T-helper 1 cell treated with Interleukin-12 subunit alpha and Interleukin-12 subunit beta and Interleukin-4 antibody, amounts not matched to agents 30 μg/mL and 1 μg/mL, for 36 hours (primary cell): ENCODE measurements at regions not wholly inside any gene's neighbourhood (a gene's known extent, or its start where the extent isn't known, plus 50 kb on each side); places are given as distances from the start of the nearest gene placed in this dataset.

Experiments
- H3K27ac Mint-ChIP-seq: one replicate; pipeline ENCODE4 v1.8.0; 2021; ENCODE audit warnings: mild to moderate bottlenecking, mixed read lengths
- H3K27me3 Mint-ChIP-seq: one replicate; pipeline ENCODE4 v1.8.0; 2021; ENCODE audit warnings: low read depth, mixed read lengths
- H3K36me3 Mint-ChIP-seq: one replicate; pipeline ENCODE4 v1.8.0; 2021; ENCODE audit warnings: low read depth, mixed read lengths
- H3K4me1 Mint-ChIP-seq: one replicate; pipeline ENCODE4 v1.8.0; 2021; ENCODE audit warnings: low read depth, mixed read lengths
- H3K4me3 Mint-ChIP-seq: one replicate; pipeline ENCODE4 v1.8.0; 2021; ENCODE audit warnings: mild to moderate bottlenecking, moderate library complexity, mixed read lengths
- H3K9me3 Mint-ChIP-seq: one replicate; pipeline ENCODE4 v1.8.0; 2021; ENCODE audit warnings: mixed read lengths

GRCh38 chr20:60804918-60805630 is 447.0 kb upstream of the CDH4 start:
- Mint-ChIP-seq H3K27me3 (no peaks in the 10 kb centered on the region), H3K27ac (no peak overlapping the region), H3K9me3 (peaks cover 4% of the 10 kb centered on the region), H3K4me3 (no peak overlapping the region), H3K4me1 (no peaks in the 10 kb centered on the region), H3K36me3 (no peaks in the 10 kb centered on the region)

- Mint-ChIP-seq H3K4me3 (no peak overlapping the region), H3K9me3 (no peaks in the 10 kb centered on the region), H3K36me3 (no peaks in the 10 kb centered on the region), H3K27ac (no peak overlapping the region), H3K27me3 (no peaks in the 10 kb centered on the region), H3K4me1 (no peaks in the 10 kb centered on the region)
Observed at GRCh38 chr20:60806354-60806753, 445.7 kb upstream of the CDH4 start.

- Mint-ChIP-seq H3K36me3 (no peaks in the 10 kb centered on the region), H3K27me3 (no peaks in the 10 kb centered on the region), H3K27ac (no peak overlapping the region), H3K4me1 (no peaks in the 10 kb centered on the region), H3K9me3 (no peaks in the 10 kb centered on the region), H3K4me3 (no peak overlapping the region)
Observed at GRCh38 chr20:60806824-60807223, 445.2 kb upstream of the CDH4 start.

GRCh38 chr20:60808003-60808672 is 443.9 kb upstream of the CDH4 start:
- no peaks in the 10 kb centered on the region for H3K9me3 Mint-ChIP-seq

GRCh38 chr20:60808701-60809100 is 443.4 kb upstream of the CDH4 start:
- Mint-ChIP-seq H3K27me3 (no peaks in the 10 kb centered on the region), H3K36me3 (no peaks in the 10 kb centered on the region), H3K4me1 (no peaks in the 10 kb centered on the region), H3K27ac (no peak overlapping the region), H3K9me3 (no peaks in the 10 kb centered on the region), H3K4me3 (no peak overlapping the region)

More at GRCh38 chr20:60808003-60808672, 443.9 kb upstream of the CDH4 start:
- no peaks in the 10 kb centered on the region for H3K27me3 Mint-ChIP-seq
- H3K27ac Mint-ChIP-seq = no peak overlapping the region
- no peaks in the 10 kb centered on the region for H3K4me1 Mint-ChIP-seq
- no peaks in the 10 kb centered on the region for H3K36me3 Mint-ChIP-seq
- no peak overlapping the region for H3K4me3 Mint-ChIP-seq

- no peaks in the 10 kb centered on the region for H3K4me1 Mint-ChIP-seq
- H3K36me3 Mint-ChIP-seq = no peaks in the 10 kb centered on the region
- H3K9me3 Mint-ChIP-seq = no peaks in the 10 kb centered on the region
- H3K4me3 Mint-ChIP-seq = no peak overlapping the region
- no peak overlapping the region for H3K27ac Mint-ChIP-seq
- H3K27me3 Mint-ChIP-seq = no peaks in the 10 kb centered on the region
Observed at GRCh38 chr20:60810561-60810960, 441.5 kb upstream of the CDH4 start.

- Mint-ChIP-seq H3K27me3 (no peaks in the 10 kb centered on the region), H3K36me3 (no peaks in the 10 kb centered on the region), H3K27ac (no peak overlapping the region), H3K4me1 (no peaks in the 10 kb centered on the region), H3K4me3 (no peak overlapping the region), H3K9me3 (peaks cover 11% of the 10 kb centered on the region)
Observed at GRCh38 chr20:60812561-60812960, 439.5 kb upstream of the CDH4 start.

GRCh38 chr20:60813066-60813465 is 439.0 kb upstream of the CDH4 start:
- H3K36me3 Mint-ChIP-seq = no peaks in the 10 kb centered on the region
- H3K27ac Mint-ChIP-seq = no peak overlapping the region
- peaks cover 12% of the 10 kb centered on the region for H3K9me3 Mint-ChIP-seq
- no peak overlapping the region for H3K4me3 Mint-ChIP-seq
- H3K4me1 Mint-ChIP-seq = no peaks in the 10 kb centered on the region
- no peaks in the 10 kb centered on the region for H3K27me3 Mint-ChIP-seq

GRCh38 chr20:60815656-60816055 is 436.4 kb upstream of the CDH4 start:
- H3K27ac Mint-ChIP-seq = no peak overlapping the region
- no peaks in the 10 kb centered on the region for H3K27me3 Mint-ChIP-seq
- peaks cover 2% of the 10 kb centered on the region for H3K4me1 Mint-ChIP-seq
- H3K36me3 Mint-ChIP-seq = no peaks in the 10 kb centered on the region
- no peak overlapping the region for H3K4me3 Mint-ChIP-seq
- H3K9me3 Mint-ChIP-seq = peaks cover 15% of the 10 kb centered on the region

- no peak overlapping the region for H3K4me3 Mint-ChIP-seq
- peaks cover 15% of the 10 kb centered on the region for H3K9me3 Mint-ChIP-seq
- H3K4me1 Mint-ChIP-seq = peaks cover 4% of the 10 kb centered on the region
- no peaks in the 10 kb centered on the region for H3K36me3 Mint-ChIP-seq
- no peak overlapping the region for H3K27ac Mint-ChIP-seq
- H3K27me3 Mint-ChIP-seq = no peaks in the 10 kb centered on the region
Observed at GRCh38 chr20:60816901-60817300, 435.2 kb upstream of the CDH4 start.

- Mint-ChIP-seq H3K9me3 (peaks cover 15% of the 10 kb centered on the region), H3K4me3 (no peak overlapping the region), H3K4me1 (peaks cover 4% of the 10 kb centered on the region), H3K27me3 (no peaks in the 10 kb centered on the region), H3K27ac (no peak overlapping the region), H3K36me3 (no peaks in the 10 kb centered on the region)
Observed at GRCh38 chr20:60817891-60818290, 434.2 kb upstream of the CDH4 start.

GRCh38 chr20:60819511-60819910 is 432.6 kb upstream of the CDH4 start:
- no peaks in the 10 kb centered on the region for H3K27me3 Mint-ChIP-seq
- H3K9me3 Mint-ChIP-seq = peaks cover 15% of the 10 kb centered on the region
- no peak overlapping the region for H3K4me3 Mint-ChIP-seq

GRCh38 chr20:60820149-60820548 is 431.9 kb upstream of the CDH4 start:
- no peaks in the 10 kb centered on the region for H3K36me3 Mint-ChIP-seq
- peaks cover 15% of the 10 kb centered on the region for H3K9me3 Mint-ChIP-seq
- no peak overlapping the region for H3K4me3 Mint-ChIP-seq
- peaks cover 4% of the 10 kb centered on the region for H3K4me1 Mint-ChIP-seq
- no peaks in the 10 kb centered on the region for H3K27me3 Mint-ChIP-seq
- no peak overlapping the region for H3K27ac Mint-ChIP-seq

More at GRCh38 chr20:60819511-60819910, 432.6 kb upstream of the CDH4 start:
- Mint-ChIP-seq H3K4me1 (peaks cover 4% of the 10 kb centered on the region), H3K27ac (no peak overlapping the region), H3K36me3 (no peaks in the 10 kb centered on the region)

- Mint-ChIP-seq H3K36me3 (no peaks in the 10 kb centered on the region), H3K4me1 (peaks cover 4% of the 10 kb centered on the region), H3K27me3 (no peaks in the 10 kb centered on the region), H3K9me3 (peaks cover 15% of the 10 kb centered on the region), H3K4me3 (no peak overlapping the region), H3K27ac (no peak overlapping the region)
Observed at GRCh38 chr20:60820918-60821317, 431.1 kb upstream of the CDH4 start.
